ENCODE measurements at regions not wholly inside any gene's neighbourhood (a gene's known extent, or its start where the extent isn't known, plus 50 kb on each side); places are given as distances from the start of the nearest gene placed in this dataset.

DNA sequence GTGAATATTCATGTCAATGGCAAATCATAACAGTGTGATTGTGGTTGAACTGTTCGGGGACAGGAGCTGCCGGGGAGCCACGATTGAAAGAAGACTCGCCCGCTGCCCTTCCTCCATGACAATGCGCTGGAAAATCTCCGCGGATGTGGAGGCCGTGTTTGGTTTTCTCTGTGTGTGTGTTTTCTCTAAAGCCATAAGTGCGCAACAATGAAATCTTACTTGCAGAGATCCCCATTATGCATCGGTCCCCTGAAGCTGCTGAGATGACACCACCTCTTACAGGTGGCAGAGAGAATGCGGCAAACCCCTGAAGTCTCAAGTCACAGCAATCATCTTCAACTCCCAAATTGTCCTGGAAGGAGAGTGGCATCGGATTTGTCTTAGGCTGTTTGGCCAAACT is 442.3 kb upstream of the MKI67 start:
- no peak for TF ChIP-seq POLR2AphosphoS5 (IDR thresholded peaks at IDR 0.05; ENCODE audit: low read depth, low read length)
- TF ChIP-seq SIN3A (IDR thresholded peaks at IDR 0.05; ENCODE audit: borderline replicate concordance, insufficient read depth, low read length), result no peak
- TF ChIP-seq TAF1 (IDR thresholded peaks at IDR 0.05; ENCODE audit: borderline replicate concordance, insufficient read depth, low read length), result no peak
- TF ChIP-seq, protein P1, sequence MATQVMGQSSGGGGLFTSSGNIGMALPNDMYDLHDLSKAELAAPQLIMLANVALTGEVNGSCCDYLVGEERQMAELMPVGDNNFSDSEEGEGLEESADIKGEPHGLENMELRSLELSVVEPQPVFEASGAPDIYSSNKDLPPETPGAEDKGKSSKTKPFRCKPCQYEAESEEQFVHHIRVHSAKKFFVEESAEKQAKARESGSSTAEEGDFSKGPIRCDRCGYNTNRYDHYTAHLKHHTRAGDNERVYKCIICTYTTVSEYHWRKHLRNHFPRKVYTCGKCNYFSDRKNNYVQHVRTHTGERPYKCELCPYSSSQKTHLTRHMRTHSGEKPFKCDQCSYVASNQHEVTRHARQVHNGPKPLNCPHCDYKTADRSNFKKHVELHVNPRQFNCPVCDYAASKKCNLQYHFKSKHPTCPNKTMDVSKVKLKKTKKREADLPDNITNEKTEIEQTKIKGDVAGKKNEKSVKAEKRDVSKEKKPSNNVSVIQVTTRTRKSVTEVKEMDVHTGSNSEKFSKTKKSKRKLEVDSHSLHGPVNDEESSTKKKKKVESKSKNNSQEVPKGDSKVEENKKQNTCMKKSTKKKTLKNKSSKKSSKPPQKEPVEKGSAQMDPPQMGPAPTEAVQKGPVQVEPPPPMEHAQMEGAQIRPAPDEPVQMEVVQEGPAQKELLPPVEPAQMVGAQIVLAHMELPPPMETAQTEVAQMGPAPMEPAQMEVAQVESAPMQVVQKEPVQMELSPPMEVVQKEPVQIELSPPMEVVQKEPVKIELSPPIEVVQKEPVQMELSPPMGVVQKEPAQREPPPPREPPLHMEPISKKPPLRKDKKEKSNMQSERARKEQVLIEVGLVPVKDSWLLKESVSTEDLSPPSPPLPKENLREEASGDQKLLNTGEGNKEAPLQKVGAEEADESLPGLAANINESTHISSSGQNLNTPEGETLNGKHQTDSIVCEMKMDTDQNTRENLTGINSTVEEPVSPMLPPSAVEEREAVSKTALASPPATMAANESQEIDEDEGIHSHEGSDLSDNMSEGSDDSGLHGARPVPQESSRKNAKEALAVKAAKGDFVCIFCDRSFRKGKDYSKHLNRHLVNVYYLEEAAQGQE (IDR thresholded peaks at IDR 0.05; ENCODE audit: insufficient read depth in 1 of 2, low read depth in 2 of 2, low read length in 2 of 2), result no peak
- no peak for TF ChIP-seq FOXP2 (optimal IDR thresholded peaks at IDR 0.05; ENCODE audit: borderline replicate concordance, extremely low read depth, extremely low read length, insufficient read depth)

DNA sequence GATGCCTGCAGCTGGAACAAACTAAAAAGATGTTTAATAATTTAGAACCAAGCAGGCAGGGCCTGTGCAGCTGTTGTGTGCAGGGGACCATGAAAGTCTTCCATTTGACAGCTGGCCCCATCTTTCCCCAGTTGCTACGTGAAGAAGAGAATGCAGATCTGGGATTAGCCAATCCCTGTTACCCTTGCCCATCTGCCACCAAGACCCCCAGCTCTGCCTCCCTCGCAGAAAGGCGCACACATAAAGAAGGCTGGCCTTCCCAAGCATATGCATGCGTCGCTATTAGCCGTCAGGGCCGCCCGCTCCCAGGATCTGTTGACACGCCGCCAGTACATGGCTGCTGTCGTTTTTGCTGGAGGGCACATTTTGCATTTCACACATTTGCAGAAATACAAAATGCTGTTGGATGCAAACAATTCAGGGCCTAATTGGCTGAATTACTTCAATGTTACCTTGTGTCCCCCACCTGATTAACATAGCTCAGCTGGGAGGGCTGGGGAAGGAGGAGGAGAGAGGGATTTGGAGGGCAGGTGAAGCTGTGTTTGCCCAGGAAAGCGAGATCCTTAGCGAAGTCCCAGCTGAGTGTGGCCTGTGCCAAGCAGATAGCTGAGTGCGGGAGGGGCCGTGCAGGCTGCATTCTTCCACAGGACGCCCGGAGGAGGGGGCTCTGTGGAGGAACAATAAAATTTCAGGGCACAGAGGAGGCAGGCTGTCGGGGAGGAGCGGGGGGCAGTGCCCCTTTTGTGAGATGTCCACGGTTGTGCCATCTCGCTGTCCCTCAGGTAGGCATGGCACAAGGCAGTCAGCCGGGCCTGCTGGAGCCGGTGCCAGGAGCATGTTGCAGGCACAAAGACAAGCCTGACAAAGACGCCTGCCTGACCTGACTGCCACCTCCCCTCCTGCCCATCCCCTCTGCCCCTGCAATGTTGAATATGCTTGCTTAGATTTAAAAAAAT is 443.0 kb upstream of the MKI67 start:
- TF ChIP-seq, protein P1 (IDR thresholded peaks at IDR 0.05; ENCODE audit: insufficient read depth in 1 of 2, low read depth in 2 of 2, low read length in 2 of 2), result no peak
- TF ChIP-seq FOXP2 (optimal IDR thresholded peaks at IDR 0.05; ENCODE audit: borderline replicate concordance, extremely low read depth, extremely low read length, insufficient read depth), result no peak
- TF ChIP-seq SIN3A (IDR thresholded peaks at IDR 0.05; ENCODE audit: borderline replicate concordance, insufficient read depth, low read length), result no peak
- TF ChIP-seq TAF1 (IDR thresholded peaks at IDR 0.05; ENCODE audit: borderline replicate concordance, insufficient read depth, low read length), result no peak
- no peak for TF ChIP-seq POLR2AphosphoS5 (IDR thresholded peaks at IDR 0.05; ENCODE audit: low read depth, low read length)

DNA sequence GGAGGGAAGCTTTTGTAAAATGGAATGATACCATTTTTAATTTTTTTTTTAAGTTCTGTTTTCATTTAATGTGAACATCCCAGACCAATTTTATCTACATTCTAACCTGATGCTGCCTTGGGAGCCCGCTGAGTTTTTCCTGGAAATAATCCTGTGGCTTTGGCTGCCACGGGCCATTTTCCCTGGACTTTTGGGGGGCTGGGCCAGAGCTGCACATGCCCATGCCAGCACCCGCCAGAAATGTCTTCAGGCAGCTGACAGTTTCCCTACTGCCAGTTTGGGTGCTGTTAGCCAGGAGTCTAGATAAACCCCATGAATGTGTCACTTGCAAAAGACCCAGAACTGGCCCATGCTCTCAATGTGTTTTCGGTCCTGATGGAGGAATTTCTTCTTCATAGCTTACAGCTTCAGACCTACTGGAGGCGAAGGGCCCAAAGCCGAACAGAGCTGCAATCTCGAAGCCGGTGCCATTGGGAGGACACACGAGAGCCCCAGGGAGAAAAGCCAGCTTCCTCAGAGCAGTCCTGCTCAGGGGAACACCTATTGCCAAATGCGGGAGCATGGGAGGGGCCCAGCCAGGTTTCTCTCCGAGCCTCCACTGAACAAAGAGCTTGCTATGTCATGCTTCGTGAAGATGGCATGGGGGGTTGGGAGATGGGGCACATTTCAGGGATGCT is 444.2 kb upstream of the MKI67 start:
- no peak for TF ChIP-seq TAF1 (IDR thresholded peaks at IDR 0.05; ENCODE audit: borderline replicate concordance, insufficient read depth, low read length)

DNA sequence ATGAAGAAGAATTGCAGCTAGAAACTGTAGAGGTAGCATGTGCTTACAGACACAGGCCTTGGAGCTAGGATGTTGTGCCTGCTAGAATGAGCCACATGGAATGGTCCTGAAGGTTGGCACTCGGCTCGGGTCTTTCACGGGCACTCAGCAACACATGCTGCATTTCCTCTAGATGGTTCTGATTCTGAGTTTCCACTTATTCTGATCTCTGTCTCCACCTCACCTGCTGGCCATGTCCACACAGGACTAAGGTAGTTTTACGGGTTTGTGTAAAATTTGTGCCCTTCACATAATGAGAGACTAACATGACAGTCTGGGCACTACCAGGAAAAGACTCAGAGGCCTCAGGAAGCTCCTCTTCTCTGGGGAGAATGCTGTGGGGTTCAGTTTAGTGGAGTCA is 444.8 kb upstream of the MKI67 start:
- TF ChIP-seq POLR2AphosphoS5 (IDR thresholded peaks at IDR 0.05; ENCODE audit: low read depth, low read length), result no peak
- TF ChIP-seq TAF1 (IDR thresholded peaks at IDR 0.05; ENCODE audit: borderline replicate concordance, insufficient read depth, low read length), result no peak
- no peak for TF ChIP-seq FOXP2 (optimal IDR thresholded peaks at IDR 0.05; ENCODE audit: borderline replicate concordance, extremely low read depth, extremely low read length, insufficient read depth)
- TF ChIP-seq, protein P1 (IDR thresholded peaks at IDR 0.05; ENCODE audit: insufficient read depth in 1 of 2, low read depth in 2 of 2, low read length in 2 of 2), result no peak
- no peak for TF ChIP-seq SIN3A (IDR thresholded peaks at IDR 0.05; ENCODE audit: borderline replicate concordance, insufficient read depth, low read length)

DNA sequence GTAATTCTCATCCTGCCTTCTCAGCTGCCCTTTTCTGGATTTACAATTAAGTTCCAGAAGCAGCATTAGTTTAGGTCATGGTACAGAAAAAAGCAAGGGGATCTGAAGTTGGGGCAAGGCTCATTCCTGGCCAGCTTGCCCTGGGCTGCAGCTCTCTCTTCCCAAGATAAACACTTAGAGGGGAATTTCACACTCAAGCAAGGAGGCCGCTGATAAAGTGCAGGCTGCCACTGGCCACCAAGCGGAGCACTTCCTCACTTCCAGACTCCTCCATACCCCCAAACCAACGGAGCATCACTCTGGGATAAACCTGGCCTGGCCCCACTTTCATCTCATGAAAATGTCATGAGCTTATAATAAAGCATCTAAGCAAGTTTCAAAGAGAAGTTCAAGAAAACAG is 445.5 kb upstream of the MKI67 start:
- TF ChIP-seq, protein P1 (IDR thresholded peaks at IDR 0.05; ENCODE audit: insufficient read depth in 1 of 2, low read depth in 2 of 2, low read length in 2 of 2), result no peak

Measured in PFSK-1 (cell line).